RWPE1 (cell line): ENCODE measurements at regions not wholly inside any gene's neighbourhood (a gene's known extent, or its start where the extent isn't known, plus 50 kb on each side); places are given as distances from the start of the nearest gene placed in this dataset.
A peak's percentile ranks its signal among the peaks of the same experiment; 100 is the strongest.

ENCODE experiments used
- CTCF ChIA-PET: fragments of 350-600 bp; sonication (Branson Sonifier 250); formaldehyde crosslinking; extraction: SDS; loops from one replicate; lab custom pipeline; 2021; lab: Yijun Ruan, JAX
- POLR2A ChIA-PET: fragments of 400-600 bp; formaldehyde crosslinking; extraction: SDS; loops from one replicate; lab custom pipeline; 2020; ENCODE audit warnings: antibody characterized with exemption; ENCODE audit not compliant: low non-redundant PET; lab: Yijun Ruan, JAX
- DNase-seq: peaks from one replicate; pipeline ENCODE4 v3.0.0; 2012; ENCODE audit warnings: low spot score
- H3K27ac ChIP-seq: fragments of 450-650 bp; 2 replicates; pipeline ENCODE4 v1.5.1; 2017
- TF ChIP-seq, protein P1 (sequence below): fragments of 450-650 bp; conservative IDR thresholded peaks from 2 replicates; pipeline ENCODE4 v1.5.1; 2017; ENCODE audit warnings: low read depth, mild to moderate bottlenecking

DNA sequence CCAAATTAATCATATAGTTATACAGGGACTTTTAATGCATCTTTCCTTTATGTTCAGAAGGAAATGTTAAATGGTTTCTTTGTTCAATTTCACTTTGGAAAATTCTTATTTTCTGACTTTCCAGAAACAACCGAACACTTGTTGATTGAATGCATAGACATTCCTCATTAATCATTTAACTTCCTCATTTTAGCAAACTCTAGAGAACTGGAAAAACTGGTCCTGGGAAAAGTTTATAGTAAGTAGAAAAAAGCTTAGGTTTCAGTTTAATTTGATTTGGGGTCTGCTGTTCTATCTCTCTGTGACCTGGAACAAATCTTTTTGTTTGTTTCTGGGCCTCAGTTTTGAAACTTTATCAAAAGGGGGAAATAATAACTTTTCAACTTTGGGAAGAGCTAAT, 320.4 kb downstream of the CMPK2 start:
- TF ChIP-seq, protein P1, sequence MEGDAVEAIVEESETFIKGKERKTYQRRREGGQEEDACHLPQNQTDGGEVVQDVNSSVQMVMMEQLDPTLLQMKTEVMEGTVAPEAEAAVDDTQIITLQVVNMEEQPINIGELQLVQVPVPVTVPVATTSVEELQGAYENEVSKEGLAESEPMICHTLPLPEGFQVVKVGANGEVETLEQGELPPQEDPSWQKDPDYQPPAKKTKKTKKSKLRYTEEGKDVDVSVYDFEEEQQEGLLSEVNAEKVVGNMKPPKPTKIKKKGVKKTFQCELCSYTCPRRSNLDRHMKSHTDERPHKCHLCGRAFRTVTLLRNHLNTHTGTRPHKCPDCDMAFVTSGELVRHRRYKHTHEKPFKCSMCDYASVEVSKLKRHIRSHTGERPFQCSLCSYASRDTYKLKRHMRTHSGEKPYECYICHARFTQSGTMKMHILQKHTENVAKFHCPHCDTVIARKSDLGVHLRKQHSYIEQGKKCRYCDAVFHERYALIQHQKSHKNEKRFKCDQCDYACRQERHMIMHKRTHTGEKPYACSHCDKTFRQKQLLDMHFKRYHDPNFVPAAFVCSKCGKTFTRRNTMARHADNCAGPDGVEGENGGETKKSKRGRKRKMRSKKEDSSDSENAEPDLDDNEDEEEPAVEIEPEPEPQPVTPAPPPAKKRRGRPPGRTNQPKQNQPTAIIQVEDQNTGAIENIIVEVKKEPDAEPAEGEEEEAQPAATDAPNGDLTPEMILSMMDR = no peak
- POLR2A ChIA-PET = no interaction called here
- H3K27ac ChIP-seq = no peak overlapping the region
- CTCF ChIA-PET = interaction anchor here (0.6 kb wide), 1 partner anchor 863 kb away, joined by 3 read pairs; no protein-coding TSS in a partner anchor
- DNase-seq = no peak

DNA sequence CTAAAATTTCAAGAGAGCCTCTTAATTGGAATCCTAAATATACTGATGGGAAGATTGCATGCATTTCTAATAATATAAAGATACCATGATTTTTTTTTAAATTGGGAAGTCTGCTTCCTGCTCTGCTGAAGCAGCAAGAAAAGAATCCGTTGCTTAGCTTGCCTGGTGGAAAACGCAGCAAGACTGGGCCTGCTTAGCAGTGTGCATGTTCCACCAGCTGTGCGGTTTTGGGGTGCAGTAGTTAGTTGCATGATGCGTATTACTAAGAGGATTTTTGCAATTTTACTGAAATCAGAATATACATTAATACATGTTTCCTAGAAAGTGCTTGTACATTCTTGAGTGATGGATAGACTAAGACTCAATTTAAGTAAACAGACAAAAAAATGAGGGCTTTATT, 319.9 kb downstream of the CMPK2 start:
- H3K27ac ChIP-seq = no peak overlapping the region
- TF ChIP-seq, protein P1 = no peak
- no peak for DNase-seq
- ChIA-PET CTCF (no interaction called here), POLR2A (no interaction called here)

DNA sequence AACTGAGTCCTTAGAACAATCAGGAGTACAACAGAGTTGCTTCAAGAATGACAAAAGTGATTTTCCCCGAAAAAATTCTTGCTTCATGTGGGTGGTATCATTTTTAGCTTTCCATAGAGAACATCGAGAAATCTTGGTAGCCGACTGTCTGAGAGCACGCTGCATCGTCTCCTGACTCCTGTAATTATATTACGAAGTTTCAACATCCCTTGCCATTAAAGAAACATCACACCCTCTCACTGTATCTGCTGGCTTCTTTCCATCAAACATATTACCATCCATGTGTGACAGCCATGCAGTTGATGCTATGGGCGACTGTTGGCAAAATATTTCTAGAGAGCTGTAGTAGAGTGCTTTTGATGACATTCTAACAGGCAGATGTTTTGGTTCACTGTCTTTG, 311.2 kb downstream of the CMPK2 start:
- TF ChIP-seq, protein P1 = no peak
- CTCF ChIA-PET = no interaction called here
- H3K27ac ChIP-seq = no peak overlapping the region
- POLR2A ChIA-PET = no interaction called here
- no peak for DNase-seq

DNA sequence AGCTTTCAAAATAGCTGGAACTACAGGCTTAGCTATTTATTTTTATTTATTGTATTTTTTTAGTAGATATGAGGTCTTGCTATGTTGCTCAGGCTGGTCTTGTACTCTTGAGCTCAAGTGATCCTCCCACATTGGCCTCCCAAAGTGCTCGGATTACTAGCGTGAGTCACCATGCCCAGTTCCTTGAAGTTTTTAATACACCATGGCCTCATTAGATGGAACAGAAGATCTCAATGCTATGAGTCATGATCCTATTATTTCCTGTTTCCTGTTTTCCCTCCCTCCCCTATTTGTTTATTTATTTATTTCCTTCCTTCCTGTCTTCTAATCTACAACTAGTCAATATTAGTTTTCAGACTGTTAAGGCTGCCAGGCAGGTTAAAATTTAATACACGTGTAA, 309.0 kb downstream of the CMPK2 start:
- DNase-seq = peak; percentile 4
- TF ChIP-seq, protein P1 = no peak
- H3K27ac ChIP-seq = no peak overlapping the region
- ChIA-PET POLR2A (no interaction called here), CTCF (no interaction called here)

DNA sequence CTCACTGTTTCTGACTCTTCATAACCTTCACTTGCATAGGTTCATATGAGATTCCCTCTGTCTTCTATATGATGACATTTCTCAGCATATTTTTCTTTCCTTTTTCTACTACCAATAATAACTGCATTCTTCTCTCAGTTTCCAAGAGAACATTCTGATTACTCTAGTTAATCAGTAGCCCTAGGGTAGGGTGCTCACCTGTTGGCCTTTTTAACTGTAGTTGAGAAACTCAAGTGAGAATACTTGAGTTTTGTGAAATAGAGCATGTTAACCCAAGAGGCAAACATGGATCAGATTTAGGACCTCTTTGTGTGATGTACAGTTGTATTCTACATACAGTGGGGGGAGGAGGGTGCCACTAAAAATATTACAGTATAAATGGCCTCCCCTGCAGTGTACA, 308.0 kb downstream of the CMPK2 start:
- TF ChIP-seq, protein P1 = no peak
- CTCF ChIA-PET = no interaction called here
- no peak overlapping the region for H3K27ac ChIP-seq

DNA sequence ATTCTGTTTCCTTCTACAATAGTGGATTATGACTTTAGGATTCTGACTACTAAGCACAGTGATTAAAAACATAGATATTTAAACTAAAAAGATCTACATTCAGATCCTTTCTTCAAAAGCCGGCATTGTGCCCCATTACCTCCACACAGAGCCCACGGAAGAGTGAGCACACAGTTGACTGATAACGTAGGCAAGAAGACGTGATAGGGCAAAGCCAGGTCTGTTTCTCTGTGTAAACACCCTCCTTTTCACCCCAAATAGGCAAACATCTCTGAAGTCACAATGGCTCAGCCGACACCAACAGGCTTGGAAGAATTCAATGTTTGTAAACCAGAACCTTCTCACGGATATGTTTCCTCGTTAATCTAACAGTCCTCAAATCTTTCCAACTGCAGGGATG, 302.9 kb downstream of the CMPK2 start:
- ChIA-PET POLR2A (no interaction called here), CTCF (no interaction called here)
- TF ChIP-seq, protein P1 = no peak
- DNase-seq = no peak
- H3K27ac ChIP-seq = no peak overlapping the region

More for the DNA sequence above, 308.0 kb downstream of the CMPK2 start:
- POLR2A ChIA-PET = no interaction called here
- no peak for DNase-seq
